GM19455 (cell line): ENCODE measurements at regions not wholly inside any gene's neighbourhood (a gene's known extent, or its start where the extent isn't known, plus 50 kb on each side); places are given as distances from the start of the nearest gene placed in this dataset.

Source experiments
- ATAC-seq: cut with Tn5 transposase; IDR thresholded peaks from one replicate; pipeline ENCODE4 v1.9.1; 2021; ENCODE audit not compliant: unreplicated experiment

DNA sequence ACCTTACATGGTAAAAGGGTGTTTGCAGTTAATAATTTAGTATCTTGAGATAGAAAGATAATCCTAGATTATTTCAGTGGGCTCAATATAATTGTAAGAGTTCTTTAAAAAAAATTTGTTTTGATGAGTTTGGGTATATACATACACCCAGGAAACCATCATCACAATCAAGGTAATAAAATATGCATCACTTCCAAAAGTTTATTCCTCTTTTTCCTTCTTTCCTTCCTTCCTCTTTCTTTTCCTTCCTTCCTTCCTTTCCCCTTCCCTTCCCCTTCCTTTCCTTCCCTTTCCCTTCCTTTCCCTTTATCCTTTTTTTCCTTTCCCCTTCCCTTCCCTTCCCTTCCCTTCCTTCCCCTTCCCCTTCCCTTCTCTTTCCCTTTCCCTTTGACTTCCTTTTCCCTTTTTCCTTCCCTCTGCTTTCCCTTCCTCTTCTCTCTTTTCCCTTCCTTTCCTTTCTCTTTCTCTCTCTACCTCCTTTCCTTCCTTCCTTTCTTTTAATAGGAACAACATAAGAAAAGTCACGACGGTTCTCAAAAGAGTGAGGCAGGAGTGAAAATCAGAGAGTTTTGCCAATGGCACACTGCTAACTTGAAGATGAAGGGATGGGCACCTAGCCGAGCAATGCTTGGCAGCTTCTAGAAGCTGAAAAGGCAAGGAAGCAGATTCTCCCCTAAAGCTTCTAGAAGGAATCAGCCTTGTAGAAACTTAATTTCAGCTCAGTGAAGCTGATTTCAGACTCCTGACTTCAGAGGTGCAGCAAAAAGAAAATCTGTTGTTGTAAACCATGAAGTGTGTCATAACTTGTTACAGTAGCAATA is 2050.2 kb upstream of the AGA start:
- no peak for ATAC-seq

DNA sequence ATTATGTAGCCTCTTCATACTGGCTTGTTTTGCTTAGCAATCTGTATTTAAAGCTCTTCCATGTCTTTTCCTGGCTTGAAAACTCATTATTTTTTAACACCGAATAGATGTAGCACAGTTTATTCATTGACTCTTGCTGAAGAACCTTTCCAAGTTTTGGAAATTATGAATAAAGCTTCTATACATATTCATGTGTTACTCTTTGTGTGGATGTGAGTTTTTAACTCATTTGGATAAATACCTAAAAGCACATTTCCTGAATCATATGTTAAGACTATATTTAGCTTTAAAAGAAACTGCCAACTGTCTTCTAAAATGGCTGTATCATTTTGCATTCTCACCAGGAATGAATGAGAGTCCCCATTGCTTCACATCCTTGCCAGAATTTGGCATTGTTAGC is 2061.7 kb upstream of the AGA start:
- no peak for ATAC-seq

DNA sequence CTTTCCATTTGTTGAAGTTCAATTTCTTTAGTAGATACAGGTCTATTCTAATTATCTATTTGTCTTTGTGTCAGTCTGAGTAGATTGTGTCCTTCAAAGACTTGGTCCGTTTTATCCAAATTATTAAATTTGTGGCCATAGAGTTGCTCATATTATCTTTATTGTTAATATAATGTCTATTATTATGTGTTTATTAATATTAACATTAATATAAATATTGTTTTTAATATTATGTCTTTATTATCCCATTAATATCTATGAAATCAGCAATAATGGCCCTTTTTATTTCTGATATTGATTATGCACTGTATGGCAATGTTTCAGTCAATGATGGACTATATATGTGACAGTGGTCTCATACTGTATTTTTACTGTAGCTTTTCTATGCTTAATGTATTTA is 2067.3 kb upstream of the AGA start:
- ATAC-seq = no peak

DNA sequence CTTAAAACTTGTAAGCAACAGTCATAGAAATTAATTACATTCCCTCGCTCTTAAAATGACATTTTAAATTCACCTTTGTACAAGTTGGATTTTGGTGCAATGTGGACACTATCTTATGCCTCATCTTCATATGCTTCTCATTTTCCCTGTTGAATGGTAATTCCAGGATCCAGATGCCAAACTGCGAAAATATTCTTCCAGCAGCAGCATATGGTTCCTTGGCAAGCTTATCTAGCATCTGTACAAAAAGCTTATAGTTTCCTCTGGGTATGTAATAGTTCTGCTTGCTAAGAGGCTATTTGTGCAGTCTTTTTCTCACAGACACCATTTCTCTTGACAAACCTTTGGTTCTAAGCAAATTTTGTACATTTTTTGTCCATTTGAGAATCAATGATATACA is 2079.7 kb upstream of the AGA start:
- ATAC-seq = no peak

DNA sequence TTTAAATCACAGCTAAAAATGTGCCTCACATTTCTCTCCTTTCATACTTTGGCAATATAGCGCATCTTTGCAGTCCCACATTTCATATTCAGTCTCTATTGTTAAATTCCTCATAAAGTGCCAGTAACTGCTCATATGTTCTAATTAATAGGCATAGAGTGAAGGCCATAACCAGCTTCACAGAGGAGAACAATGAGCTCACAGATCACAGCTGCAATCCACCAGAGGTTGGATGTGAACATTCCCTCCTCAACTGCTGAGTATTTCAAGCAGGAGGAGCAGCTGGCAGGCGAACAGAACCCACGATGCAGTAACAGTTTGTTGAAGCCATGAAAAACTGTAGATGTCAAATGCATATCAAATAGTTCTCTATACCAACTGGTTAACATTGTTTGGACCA is 2088.7 kb upstream of the AGA start:
- no peak for ATAC-seq

DNA sequence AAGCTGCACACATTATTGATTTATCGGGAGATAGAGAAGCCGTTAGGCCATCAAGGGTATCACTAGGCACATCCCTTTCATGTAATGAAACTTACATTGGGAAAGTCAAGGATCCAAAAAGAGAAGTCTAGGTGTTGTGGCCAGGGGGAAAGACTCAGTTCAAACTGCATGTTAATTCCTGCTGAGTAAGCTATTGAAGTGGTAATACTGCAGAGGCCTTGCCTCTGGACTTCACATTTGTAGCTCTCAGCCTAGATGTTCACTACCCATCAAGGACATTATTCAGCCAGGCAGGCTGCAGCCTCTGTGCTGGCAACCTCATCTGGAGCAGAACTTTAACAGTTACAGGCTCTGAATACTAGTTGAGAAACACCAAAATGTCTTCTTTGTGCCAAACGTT is 2094.5 kb upstream of the AGA start:
- no peak for ATAC-seq

DNA sequence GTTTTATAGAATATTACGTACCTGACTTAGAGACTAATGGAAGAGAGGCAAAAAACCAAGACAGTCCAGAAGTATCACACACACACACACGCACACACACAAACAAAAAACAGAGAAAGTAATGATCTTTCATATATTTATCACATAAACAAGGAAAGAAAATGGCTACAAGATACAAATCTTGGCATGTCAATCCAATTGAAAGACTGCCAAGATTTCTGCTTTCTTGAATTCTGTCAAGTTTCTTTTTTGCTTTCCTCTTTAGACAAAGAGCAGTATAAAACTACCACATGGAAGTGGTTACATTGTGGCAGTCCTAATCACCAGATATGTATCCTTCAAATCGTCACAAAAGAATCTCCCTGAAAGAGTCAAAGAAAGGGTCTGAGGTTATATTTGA is 2097.4 kb upstream of the AGA start:
- no peak for ATAC-seq

DNA sequence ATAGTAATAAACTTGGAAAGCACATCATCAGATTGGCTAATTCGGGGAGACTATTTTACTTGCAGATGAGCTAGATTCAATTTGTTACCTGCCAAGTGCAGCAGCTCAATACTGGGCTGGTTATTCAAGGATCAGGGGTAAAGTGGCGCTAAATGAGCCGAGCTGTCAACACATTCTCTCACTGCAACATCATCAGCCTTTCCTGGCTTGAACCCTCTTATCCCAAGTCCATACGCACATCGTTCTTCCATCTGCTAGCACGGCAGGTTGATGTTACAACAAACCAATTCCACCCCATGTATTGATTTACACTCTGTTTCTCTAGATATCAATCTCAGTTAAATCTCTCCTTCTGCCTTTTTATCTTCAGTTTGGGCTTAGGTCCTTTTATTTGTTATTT is 2101.5 kb upstream of the AGA start:
- ATAC-seq = no peak

DNA sequence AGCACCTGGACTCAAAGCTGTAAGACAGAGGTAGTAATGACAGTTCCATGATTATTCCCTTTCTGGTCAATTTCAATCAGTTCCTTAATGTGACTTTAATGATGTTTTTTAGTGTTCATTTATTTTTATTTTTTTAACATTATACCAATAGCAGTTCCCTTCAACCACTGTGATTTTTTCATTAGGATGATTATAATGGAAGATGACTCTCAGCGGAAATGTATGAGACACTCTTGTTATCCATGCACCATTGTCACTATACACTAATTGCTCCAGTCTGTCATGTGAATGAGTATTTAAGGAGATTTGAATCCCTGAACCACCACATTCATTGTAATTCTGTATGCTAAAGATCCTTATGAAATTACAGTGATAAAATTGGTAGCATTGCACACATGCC is 2102.3 kb upstream of the AGA start:
- ATAC-seq = no peak

DNA sequence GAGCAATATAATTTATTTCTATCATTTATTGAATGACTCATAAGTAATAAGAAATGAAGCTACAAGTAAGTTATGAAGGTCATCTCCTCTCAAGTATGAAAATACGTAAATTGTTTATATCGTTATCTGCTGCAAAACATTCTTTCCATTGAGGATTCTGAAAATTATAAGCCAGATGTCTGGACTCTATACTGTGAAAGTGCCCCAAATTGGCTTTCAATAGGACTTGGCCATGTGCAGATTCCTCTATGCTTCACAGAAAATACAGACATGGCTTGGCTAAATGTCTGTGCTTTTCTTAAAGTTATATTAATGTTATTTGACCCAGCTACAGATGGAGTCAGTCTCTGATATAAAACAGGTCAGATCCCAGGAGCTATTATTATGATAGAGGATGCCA is 2109.9 kb upstream of the AGA start:
- ATAC-seq = no peak

DNA sequence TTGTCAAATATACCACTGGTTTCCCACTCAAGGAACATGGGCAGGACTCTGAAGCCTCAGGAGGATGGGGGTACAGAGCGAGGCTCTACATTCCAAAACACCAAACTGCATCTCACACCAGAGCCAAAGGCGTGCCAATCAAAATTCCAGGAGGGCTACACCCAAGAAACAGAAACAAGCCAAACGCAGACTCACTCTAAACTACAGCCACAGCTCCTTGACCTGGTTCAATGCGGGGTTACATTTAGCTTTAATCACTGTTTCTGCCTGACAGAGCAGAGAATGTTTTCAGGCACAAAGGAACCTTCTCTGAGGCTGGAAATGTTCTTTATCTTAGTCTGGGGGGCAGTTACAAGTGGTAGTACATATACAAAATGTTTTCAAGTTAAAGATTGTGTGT is 2121.5 kb upstream of the AGA start:
- ATAC-seq = no peak

DNA sequence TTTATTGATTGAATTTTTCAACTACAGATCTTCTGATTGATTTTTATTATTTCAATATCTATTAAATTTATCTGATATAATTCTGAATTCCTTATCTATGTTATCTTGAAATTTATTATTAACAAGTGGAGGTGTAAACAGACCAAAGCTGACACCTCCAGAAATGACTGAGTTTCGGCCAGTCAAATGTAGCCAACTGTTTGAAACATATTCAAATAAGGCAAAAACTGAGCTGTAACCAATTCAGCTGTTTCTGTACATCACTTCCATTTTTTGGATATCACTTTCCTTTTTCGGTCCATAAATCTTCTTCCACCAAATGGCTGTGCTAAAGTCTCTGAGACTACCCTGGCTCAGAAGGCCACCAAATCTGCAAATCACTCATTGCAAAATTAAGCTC is 2127.3 kb upstream of the AGA start:
- no peak for ATAC-seq

DNA sequence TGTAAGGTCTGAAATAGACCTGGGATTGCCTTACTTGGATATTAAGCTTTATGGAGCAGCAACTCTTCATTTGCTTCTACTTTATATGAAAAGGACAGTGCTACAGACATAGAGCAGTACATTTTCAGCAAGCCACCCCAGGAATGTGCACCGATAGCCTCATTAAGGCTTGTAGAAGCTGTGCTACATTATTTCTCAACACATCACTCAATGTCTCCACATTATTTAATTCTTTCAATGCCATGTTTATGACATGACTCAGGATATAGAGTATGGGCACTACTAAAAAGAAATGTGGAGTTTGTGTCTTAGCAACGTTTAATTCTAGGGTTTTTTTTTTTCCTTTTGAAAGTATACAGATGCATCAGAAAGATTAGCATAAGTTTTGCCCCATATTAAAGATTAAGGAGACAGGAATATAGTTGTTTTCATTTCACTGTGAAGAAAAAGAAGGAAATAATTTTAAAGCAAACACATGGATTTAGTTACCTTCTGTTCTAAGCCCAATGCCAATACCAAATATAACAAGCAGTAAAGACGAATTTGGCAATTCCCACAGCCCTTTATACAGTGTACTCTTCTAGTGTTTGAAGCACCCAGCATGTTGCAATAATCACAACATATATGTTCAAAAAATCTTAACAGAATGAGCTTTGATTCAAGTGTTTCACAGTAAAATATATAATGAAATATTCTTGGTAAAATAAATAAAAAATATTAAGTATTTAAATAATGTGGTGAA is 2140.1 kb upstream of the AGA start:
- ATAC-seq = no peak

DNA sequence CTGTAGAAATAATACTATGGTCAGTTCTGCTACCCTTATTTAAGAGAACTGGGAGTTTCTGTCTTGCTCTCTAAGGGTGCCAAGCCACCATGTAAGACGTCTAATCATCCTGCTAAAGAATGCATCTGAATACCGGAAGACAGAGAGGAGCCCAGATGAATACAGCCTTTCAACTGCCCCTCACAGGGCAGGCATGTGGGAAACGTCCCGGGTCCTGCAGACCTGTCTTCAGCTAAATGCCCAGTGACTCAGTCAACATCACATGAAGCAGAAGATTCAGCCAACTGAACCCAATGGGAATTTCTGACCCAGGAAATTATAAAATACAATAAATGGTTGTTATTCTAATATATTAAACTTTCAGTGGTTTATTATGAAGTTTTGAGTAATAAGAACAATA is 2141.0 kb upstream of the AGA start:
- ATAC-seq = no peak

DNA sequence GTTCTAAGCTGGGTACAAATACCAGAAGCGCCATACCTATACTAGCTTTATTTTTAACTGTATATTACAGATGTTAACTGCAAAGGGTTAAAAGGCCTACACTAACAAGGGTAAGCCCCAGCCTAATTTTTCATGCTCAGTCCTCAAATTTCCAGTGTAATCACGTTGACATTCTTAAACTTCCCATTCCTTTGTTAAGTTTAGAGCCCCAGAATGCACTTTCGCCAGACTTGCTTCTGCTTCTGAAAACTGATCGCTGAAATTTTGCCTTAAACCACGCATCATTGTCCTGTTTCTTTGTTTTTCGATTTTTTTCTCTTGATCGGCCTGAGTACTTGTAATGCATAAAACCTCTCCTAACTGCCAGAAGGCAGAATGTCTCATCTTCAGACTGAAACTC is 2141.9 kb upstream of the AGA start:
- no peak for ATAC-seq

DNA sequence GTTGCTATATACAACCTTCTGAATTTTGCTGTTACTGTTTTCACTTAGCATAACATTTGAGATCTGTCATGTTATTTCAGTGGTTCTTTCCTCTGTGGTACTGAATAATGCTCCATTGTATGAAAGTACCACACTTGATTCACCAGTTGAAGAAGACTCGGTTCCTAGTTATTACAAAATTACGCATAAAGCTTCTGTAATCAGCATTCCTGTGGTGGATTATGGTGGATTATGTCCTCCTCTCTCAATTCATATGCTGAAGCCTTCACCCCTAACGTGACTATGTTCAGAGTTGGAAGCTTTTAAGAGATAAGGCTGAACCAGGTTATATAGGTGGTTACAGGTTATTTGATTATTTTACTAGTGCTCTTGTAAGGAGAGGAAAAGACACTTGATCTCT is 2143.5 kb upstream of the AGA start:
- ATAC-seq = no peak

DNA sequence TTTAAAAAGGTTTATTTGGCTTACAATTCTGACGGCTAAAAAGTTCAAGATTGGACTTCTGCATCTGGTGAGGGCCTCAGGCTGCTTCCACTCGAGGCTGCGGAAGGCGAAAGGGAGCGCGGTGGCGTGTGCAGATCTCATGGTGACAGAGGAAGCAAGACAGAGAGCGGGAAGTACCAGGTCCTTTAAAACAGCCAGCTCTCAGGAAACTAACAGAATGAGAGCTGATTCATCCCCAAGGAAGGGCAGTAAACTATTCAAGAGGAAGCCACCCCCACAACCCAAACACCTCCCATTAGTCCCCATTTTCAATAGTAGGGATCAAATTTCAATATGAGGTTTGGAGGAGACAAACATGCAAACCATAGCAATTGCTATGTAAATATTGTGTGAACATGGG is 2144.2 kb upstream of the AGA start:
- ATAC-seq = no peak

DNA sequence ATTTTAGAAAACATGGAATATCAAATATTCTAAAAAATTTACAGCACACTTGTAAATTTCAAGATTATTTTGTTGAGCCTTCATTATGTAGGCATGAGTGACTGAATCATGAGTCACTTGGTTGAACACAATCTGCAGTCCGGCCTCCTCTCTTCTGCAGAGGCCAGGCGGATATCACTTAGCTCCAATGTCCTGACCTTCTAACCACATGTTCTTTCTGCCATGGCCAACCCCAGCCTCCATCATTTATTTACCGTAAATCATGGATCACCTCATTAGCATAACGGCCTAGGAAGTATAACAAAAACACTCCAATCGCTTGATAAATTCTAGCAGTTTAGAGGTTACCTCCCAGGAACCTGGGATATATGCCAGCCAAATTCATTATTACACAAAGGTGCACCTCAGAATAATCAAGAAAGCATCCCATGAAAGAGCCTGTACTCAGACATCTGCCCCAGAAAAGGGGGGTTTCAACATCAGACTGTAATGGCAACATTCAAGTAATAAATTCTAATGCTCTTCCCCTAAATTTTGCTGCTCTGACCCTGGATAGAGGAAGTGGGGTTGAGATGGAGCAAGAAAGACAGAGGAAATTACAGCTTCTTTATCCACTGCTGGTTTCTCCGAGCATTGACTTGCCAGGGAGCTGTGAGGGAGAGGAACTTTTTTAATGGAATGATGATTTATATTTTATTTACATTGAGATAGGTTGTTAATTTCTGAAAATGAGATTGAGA is 2153.6 kb upstream of the AGA start:
- ATAC-seq = no peak

DNA sequence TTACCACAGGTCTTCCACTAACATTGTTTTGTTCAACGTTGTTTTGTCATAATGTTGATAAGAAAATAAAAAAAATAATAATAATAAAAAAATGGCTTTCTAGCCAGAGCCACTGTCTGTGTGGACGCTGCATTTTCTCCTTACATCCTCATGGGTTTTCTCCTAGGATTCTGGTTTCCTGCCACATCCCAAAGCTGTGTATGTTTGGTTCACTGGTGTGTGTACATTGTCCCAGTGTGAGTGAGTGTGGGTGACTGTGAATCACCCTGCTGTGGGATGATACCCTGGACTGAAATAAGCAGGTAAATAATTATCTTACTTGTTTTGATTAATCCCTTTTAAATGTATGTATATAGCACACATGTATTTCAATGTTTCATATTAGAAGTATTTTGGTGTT is 2154.4 kb upstream of the AGA start:
- ATAC-seq = no peak

DNA sequence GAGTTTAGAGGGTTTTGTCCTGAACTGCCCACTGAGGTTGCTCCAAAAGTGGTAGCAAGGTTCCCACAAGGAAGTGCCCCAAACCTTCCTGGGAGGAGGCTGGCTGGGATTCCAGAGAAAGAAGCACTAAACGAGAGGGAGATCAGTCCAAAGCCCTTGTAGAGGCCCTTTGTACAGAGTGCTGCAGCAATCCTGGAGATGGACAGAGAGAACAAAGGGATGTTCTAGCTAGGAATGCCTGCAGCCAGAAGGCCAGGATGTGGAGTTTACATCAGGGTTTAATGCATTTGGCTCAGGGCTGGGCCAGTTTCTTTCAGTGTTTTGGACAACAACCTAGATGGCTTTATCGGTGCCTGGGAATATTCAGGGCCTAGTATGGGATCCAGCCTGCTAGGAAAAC is 2155.1 kb upstream of the AGA start:
- ATAC-seq = no peak

DNA sequence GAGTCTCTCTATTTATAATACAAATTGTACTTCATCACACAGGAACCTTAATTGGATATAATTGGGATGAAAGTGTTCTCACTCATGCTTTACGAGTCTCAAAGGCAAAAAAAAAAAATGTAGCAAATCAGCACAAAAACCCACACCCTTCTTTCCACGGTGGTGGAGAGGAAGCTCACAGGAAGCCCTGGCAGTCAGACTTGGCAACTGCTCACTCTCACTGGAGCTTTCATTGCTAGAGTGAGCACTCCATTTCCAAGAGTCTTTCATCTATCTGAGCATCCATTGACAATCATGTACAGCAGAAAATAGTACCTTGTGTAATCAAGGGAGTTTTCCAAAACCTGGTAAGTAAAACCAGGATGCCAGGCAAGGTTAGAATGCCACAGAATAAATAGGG is 2159.4 kb upstream of the AGA start:
- no peak for ATAC-seq

DNA sequence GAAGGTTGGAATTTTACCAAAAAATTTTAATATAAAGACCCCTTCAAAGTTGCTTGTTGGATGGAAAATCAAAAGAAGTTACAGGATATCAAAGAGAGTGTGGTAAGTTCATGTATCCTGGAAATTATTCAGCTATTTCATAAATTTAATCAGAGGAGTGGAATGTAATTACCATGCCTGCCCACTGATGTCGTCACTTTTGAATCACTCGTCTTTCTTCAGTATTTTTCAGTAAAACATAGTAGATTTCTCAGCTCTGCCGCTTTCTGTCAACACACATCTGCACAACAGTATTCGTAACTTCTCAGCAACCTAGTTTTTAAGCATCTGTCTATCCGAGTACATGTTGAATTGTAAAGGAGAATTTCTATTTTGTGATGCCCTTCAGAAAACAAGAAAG is 2163.0 kb upstream of the AGA start:
- ATAC-seq = no peak
